ENCODE measurements at regions not wholly inside any gene's neighbourhood (a gene's known extent, or its start where the extent isn't known, plus 50 kb on each side); places are given as distances from the start of the nearest gene placed in this dataset.

- TF ChIP-seq MAX (IDR thresholded peaks at IDR 0.05; ENCODE audit: low read depth) (no peak), TAF1 (IDR thresholded peaks at IDR 0.05; ENCODE audit: borderline replicate concordance, low read depth, low read length) (no peak), RAD21 (IDR thresholded peaks at IDR 0.05; ENCODE audit: low read length) (no peak), FOXJ3 (CRISPR knock-in tag; IDR thresholded peaks at IDR 0.05) (no peak)
Measured at GRCh38 chr6:16979677-16980370, 122.0 kb upstream of the STMND1 start (continued).

GRCh38 chr6:16978686-16979085, 123.2 kb upstream of the STMND1 start:
- Histone ChIP-seq H3K27me3 (ENCODE audit: insufficient read depth) (no peaks in the 10 kb centered on the region), H3K4me3 (ENCODE audit: low read depth in 2 of 2, low read length in 1 of 2) (no peak overlapping the region), H3K9me2 (no peaks in the 10 kb centered on the region), H3F3A (replicated peaks; ENCODE audit: insufficient read depth) (peaks cover 15% of the 10 kb centered on the region), H4K20me1 (ENCODE audit: insufficient read depth) (no peaks in the 10 kb centered on the region), H3K4me2 (no peak overlapping the region), H2AFZ (ENCODE audit: low read depth) (no peak overlapping the region), H3K79me2 (ENCODE audit: insufficient read depth) (no peaks in the 10 kb centered on the region), H3K36me3 (replicated peaks in 1 of 2; ENCODE audit: control insufficient read depth in 1 of 2, insufficient read depth in 2 of 2, low read length in 1 of 2) (no peaks in the 10 kb centered on the region), H3K27ac (ENCODE audit: low read depth in 2 of 2, low read length in 1 of 2) (no peak overlapping the region), H3K4me1 (ENCODE audit: control insufficient read depth in 1 of 2, insufficient read depth in 2 of 2, low read depth in 1 of 2, low read length in 1 of 2) (peaks cover 0 to 4% of the 10 kb centered on the region in 2 experiments; a peak in 1 of 4 replicates), H3K9me3 (no peaks in the 10 kb centered on the region), H3K9ac (no peak overlapping the region)
- no peak for DNase-seq
- TF ChIP-seq NRF1 (IDR thresholded peaks at IDR 0.05; ENCODE audit: low read depth, low read length) (no peak), CHD2 (IDR thresholded peaks at IDR 0.05; ENCODE audit: low read length, partially characterized antibody) (no peak), YY1 (IDR thresholded peaks at IDR 0.05; ENCODE audit: low read depth) (no peak)
- ChIA-PET CTCF (interaction anchor here (3.5 kb wide), 1 partner anchor 14 kb away, joined by 17 read pairs; no protein-coding TSS in a partner anchor), POLR2A (no interaction called here)

DNA sequence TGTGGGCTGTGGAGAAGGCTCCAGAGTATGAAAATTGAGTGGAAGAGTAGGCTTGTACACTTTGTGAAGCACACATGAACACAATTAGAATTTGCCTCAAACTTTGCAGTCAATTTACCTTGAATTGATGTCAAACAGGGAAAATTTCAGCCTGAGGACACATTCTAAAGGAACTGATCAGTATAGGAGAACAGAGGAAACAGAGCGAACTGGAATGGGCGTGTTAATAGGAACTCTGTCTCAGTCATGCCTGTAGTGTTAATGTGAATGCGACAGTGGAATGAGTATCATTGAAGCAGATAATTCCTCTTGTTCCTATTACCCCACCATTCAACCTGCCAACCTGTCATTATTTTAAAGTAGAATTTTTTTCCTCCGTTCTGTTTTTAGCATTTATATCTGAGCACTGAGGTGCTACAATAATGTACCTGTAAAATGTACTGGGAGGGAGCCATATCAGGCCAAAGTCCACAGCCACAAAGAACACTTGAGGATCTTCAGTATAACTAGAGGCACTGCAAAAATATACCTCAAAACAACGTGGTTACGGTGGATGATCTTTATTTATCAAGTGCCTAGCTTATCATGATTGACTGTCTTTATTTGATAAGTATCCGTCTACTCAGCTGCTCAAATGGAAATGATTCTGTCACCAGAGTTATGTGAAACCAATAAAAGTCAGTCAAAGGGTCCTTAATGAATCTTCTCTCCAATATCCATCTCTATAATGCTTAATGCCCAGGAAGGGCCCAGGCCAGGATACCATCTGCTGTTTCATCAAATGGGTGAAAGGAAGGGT, 125.3 kb upstream of the STMND1 start:
- POLR2A ChIA-PET = no interaction called here
- DNase-seq = no peak
- TF ChIP-seq MAX (IDR thresholded peaks at IDR 0.05; ENCODE audit: low read depth) (no peak), FOXM1 (IDR thresholded peaks at IDR 0.05; ENCODE audit: low read depth) (no peak), MXI1 (IDR thresholded peaks at IDR 0.05; ENCODE audit: low read depth, low read length) (no peak), RAD21 (IDR thresholded peaks at IDR 0.05; ENCODE audit: low read length) (no peak), RFX5 (IDR thresholded peaks at IDR 0.05; ENCODE audit: low read length) (no peak), GATA2 (CRISPR knock-in tag; IDR thresholded peaks at IDR 0.05) (no peak), NRF1 (IDR thresholded peaks at IDR 0.05; ENCODE audit: low read depth, low read length) (no peak), EP300 (IDR thresholded peaks at IDR 0.05; ENCODE audit: borderline replicate concordance in 1 of 2, low read depth in 1 of 2, low read length in 1 of 2) (no peak), REST (IDR thresholded peaks at IDR 0.05; ENCODE audit: low read depth, low read length) (no peak), MEF2A (IDR thresholded peaks at IDR 0.05; ENCODE audit: borderline replicate concordance, low read depth) (no peak), SIN3A (IDR thresholded peaks at IDR 0.05; ENCODE audit: borderline replicate concordance, low read depth, low read length) (no peak), TEAD4 (IDR thresholded peaks at IDR 0.05; ENCODE audit: borderline replicate concordance, insufficient read depth) (no peak), JUND (IDR thresholded peaks at IDR 0.05) (no peak)
- TF ChIP-seq, protein P1, sequence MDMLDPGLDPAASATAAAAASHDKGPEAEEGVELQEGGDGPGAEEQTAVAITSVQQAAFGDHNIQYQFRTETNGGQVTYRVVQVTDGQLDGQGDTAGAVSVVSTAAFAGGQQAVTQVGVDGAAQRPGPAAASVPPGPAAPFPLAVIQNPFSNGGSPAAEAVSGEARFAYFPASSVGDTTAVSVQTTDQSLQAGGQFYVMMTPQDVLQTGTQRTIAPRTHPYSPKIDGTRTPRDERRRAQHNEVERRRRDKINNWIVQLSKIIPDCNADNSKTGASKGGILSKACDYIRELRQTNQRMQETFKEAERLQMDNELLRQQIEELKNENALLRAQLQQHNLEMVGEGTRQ (IDR thresholded peaks at IDR 0.05; ENCODE audit: borderline replicate concordance, low read depth, low read length) = no peak

More for the DNA sequence above, 125.3 kb upstream of the STMND1 start:
- no peak overlapping the region for H3K4me2 ChIP-seq
- H2AFZ ChIP-seq (ENCODE audit: low read depth) = no peak overlapping the region
- H3K9ac ChIP-seq = no peak overlapping the region
- no peak overlapping the region; a peak in 1 of 4 replicates for H3K4me3 ChIP-seq (ENCODE audit: low read depth in 2 of 2, low read length in 1 of 2)
- H3K27ac ChIP-seq (ENCODE audit: low read depth in 2 of 2, low read length in 1 of 2) = no peak overlapping the region
- no peaks in the 10 kb centered on the region for H4K20me1 ChIP-seq (ENCODE audit: insufficient read depth)
- H3K9me2 ChIP-seq = no peaks in the 10 kb centered on the region
- no peaks in the 10 kb centered on the region for H3K9me3 ChIP-seq
- no peaks in the 10 kb centered on the region; a peak in 1 of 4 replicates for H3K4me1 ChIP-seq (ENCODE audit: control insufficient read depth in 1 of 2, insufficient read depth in 2 of 2, low read depth in 1 of 2, low read length in 1 of 2)
- 75% methylated on average over 7 of the region's 7 CpGs for whole genome bisulfite sequencing (ENCODE audit: low lambda C conversion rate)
- H3K79me2 ChIP-seq (ENCODE audit: insufficient read depth) = no peaks in the 10 kb centered on the region
- H3F3A ChIP-seq (replicated peaks; ENCODE audit: insufficient read depth) = peaks cover 4% of the 10 kb centered on the region
- no peaks in the 10 kb centered on the region for H3K36me3 ChIP-seq (replicated peaks in 1 of 2; ENCODE audit: control insufficient read depth in 1 of 2, insufficient read depth in 2 of 2, low read length in 1 of 2)
- CTCF ChIA-PET = interaction anchor here (2.0 kb wide), 1 partner anchor 12 kb away, joined by 9 read pairs; no protein-coding TSS in a partner anchor
- no peaks in the 10 kb centered on the region for H3K27me3 ChIP-seq (ENCODE audit: insufficient read depth)
